Midbrain (tissue), 1 donor: ENCODE measurements at regions not wholly inside any gene's neighbourhood (a gene's known extent, or its start where the extent isn't known, plus 50 kb on each side); places are given as distances from the start of the nearest gene placed in this dataset.
"Not testable (repeated sequence)": the region's sequence is repeated elsewhere in the genome, so short reads cannot be mapped to it uniquely, and the experiment has no call there.

Experiments used
- DNase-seq: peaks from one replicate; lab custom pipeline; 2025; lab: John Stamatoyannopoulos, UW

- DNase-seq: no peak
Measured at GRCh38 chrX:129361576-129361975, 161.7 kb downstream of the SMARCA1 start.

- peak; percentile 40 for DNase-seq
Measured at GRCh38 chrX:129360175-129360574, 163.1 kb downstream of the SMARCA1 start.

GRCh38 chrX:129359269-129359668, 164.0 kb downstream of the SMARCA1 start:
- no peak for DNase-seq

GRCh38 chrX:129357428-129357827, 165.9 kb downstream of the SMARCA1 start:
- DNase-seq: not testable (repeated sequence)

GRCh38 chrX:129347291-129347690, 176.0 kb downstream of the SMARCA1 start:
- DNase-seq: no peak

- no peak for DNase-seq
Measured at GRCh38 chrX:129346574-129346973, 176.7 kb downstream of the SMARCA1 start.

GRCh38 chrX:129337264-129337663, 186.0 kb downstream of the SMARCA1 start:
- not testable (repeated sequence) for DNase-seq

- no peak for DNase-seq
Measured at GRCh38 chrX:129323115-129323514, 200.2 kb downstream of the SMARCA1 start.

GRCh38 chrX:129318375-129318774, 204.9 kb downstream of the SMARCA1 start:
- no peak for DNase-seq

- no peak for DNase-seq
Measured at GRCh38 chrX:129316461-129316860, 206.8 kb downstream of the SMARCA1 start.

GRCh38 chrX:129310000-129310399, 213.3 kb downstream of the SMARCA1 start:
- no peak for DNase-seq

- no peak for DNase-seq
Measured at GRCh38 chrX:129262912-129263311, 260.4 kb downstream of the SMARCA1 start.

GRCh38 chrX:129255516-129255915, 267.8 kb downstream of the SMARCA1 start:
- not testable (repeated sequence) for DNase-seq

GRCh38 chrX:129249563-129249962, 273.7 kb downstream of the SMARCA1 start:
- DNase-seq: no peak

GRCh38 chrX:129247642-129248041, 275.6 kb downstream of the SMARCA1 start:
- DNase-seq: no peak

GRCh38 chrX:129239371-129239770, 283.9 kb downstream of the SMARCA1 start:
- no peak for DNase-seq

- no peak for DNase-seq
Measured at GRCh38 chrX:129238011-129238410, 285.3 kb downstream of the SMARCA1 start.

- DNase-seq: no peak
Measured at GRCh38 chrX:129235903-129236302, 287.4 kb downstream of the SMARCA1 start.

GRCh38 chrX:129233786-129234185, 289.5 kb downstream of the SMARCA1 start:
- DNase-seq: no peak

- no peak for DNase-seq
Measured at GRCh38 chrX:129230850-129231512, 292.3 kb downstream of the SMARCA1 start.

GRCh38 chrX:129230168-129230567, 293.1 kb downstream of the SMARCA1 start:
- DNase-seq: no peak

GRCh38 chrX:129227366-129227765, 295.9 kb downstream of the SMARCA1 start:
- no peak for DNase-seq

- no peak for DNase-seq
Measured at GRCh38 chrX:129193357-129193756, 329.9 kb downstream of the SMARCA1 start.

GRCh38 chrX:129188231-129188630, 335.1 kb downstream of the SMARCA1 start:
- DNase-seq: no peak
